CD4-positive, alpha-beta T cell treated with Interleukin-4 for 1 hour (primary cell): ENCODE measurements at regions not wholly inside any gene's neighbourhood (a gene's known extent, or its start where the extent isn't known, plus 50 kb on each side); places are given as distances from the start of the nearest gene placed in this dataset.
"Not testable (repeated sequence)": the region's sequence is repeated elsewhere in the genome, so short reads cannot be mapped to it uniquely, and the experiment has no call there.

Experiments
- DNase-seq, 2 donors: peaks; one replicate each; pipeline ENCODE4 v3.0.0-alpha.2; 2020 to 2022

GRCh38 chr7:114364151-114364550, 50.5 kb upstream of the FOXP2 start:
- no peak for DNase-seq

GRCh38 chr7:114363292-114363691, 51.3 kb upstream of the FOXP2 start:
- no peak for DNase-seq

DNA sequence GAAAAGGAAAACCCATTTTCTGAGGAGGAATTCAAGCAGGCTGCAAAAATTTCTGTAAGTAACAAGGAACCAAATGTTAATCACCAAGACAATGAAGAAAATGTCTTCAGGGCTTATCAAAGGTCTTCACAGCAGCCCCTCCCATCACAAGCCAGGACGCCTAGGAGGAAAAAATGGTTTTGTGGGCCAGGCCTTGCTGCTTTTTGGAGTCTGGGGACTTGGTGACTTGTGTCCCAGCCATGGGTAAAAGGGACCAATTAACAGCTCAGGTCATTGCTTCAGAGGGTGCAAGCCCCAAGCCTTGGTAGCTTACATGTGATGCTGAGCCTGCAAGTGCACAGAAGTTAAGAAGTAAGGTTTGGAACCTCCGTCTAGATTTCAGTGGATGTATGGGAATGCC, 55.7 kb upstream of the FOXP2 start:
- DNase-seq, result no peak

DNA sequence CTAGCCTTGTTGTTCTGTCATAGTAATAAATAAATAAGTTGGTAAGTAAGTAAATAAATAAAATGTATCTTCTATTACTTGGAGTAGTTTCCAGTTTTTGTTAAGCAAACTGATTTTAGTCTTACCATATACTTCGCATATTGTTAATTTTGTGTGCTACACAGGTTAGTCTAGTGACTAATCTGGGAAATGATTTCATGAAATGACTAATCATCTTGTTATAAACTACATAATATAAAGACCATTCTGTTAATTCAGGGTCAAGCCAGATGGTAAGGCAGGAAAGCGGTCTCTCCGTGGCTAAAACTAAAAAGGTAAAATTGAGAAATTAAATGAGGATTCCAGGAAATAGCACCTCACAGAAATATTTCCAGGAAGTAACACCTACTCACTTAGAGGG, 58.5 kb upstream of the FOXP2 start:
- no peak for DNase-seq

DNA sequence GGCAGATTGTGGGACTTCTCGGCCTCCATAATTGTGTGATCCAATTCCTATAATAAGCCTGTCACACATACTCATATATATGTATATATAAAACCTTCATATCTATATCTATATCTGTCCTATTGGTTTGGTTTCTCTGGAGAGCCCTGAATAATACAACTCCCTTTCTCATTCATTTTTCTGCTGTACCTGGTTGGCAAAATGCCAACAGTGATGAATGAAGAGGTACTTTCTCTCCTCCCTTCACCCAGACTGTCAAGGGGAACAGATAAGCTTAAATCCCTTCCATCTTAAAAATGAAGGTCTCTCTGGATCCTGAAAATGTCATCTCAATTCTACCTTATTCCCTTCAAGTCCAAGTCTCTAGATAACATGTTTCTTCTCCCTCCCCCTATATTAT, 60.3 kb upstream of the FOXP2 start:
- DNase-seq, result no peak

DNA sequence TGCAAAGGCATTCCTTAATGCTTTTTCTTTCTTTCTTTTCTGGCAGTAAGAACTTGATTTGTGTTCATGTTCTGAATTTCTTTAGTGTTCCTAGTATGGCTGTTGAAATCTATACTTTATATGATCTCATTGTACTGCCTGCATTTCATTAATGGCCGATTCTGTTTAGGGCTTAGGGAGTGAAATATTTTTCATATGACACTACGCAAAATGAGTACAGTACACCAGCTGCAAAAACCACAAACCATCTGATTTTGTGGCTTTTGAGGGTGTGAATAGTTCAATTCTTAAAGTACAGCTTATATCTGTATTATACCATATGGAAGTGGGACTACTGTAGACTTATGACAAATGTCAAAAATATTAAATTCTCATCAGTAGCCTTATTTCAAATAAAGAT, 69.1 kb upstream of the FOXP2 start:
- DNase-seq, result no peak

- no peak for DNase-seq
Observed at GRCh38 chr7:114343949-114344708, 70.5 kb upstream of the FOXP2 start.

DNA sequence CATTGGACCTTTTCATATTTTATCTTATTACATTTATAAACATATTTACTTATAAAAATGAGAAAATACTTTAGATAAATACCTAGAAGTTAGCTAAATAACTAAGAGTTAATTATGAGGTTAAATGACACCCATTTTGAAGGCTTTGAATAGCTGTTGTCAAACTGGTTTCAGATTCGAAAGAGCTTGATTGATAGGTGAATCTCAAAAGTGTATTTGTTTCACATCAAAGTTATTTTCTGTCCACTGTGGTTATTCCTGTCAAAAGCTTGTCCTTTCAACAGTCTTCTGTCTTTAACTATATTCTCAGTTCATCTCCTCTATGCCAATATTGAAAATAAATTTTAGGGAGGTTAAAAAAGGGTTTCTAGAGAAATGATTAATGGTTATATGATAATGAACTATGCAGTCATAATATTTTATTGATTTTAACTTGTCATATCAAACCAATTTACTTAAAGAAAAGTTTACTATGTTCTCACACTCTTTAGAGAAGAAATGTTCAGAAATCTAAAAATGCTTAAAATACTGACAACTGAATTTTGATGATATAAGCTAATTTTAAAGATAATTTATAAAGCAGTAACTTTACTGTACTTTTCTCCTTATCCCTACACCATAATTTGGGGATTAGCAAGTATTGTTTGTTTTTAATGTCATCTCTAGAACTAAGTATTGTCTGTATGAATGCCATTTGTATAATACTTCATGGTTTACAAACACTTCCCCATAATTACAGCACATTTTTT, 72.0 kb upstream of the FOXP2 start:
- DNase-seq, result no peak

DNA sequence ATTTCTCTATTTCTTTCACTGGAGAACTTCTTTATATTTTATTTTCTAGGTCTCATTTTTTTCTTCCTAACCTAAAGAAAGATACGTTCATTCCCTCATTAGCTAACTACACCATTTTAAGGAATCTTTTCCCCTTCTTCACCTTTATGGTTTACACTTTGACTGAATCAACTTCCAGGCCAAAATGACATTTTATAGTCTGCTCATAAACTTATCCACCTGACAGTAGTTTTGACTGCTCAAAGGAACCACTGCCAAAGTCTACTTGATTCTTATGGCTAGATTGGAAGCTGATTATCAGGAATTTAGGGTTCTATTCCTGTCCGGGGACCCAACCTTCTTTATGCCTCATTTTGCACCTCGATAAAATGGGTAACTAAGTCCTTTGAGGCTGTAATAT, 73.0 kb upstream of the FOXP2 start:
- no peak for DNase-seq

DNA sequence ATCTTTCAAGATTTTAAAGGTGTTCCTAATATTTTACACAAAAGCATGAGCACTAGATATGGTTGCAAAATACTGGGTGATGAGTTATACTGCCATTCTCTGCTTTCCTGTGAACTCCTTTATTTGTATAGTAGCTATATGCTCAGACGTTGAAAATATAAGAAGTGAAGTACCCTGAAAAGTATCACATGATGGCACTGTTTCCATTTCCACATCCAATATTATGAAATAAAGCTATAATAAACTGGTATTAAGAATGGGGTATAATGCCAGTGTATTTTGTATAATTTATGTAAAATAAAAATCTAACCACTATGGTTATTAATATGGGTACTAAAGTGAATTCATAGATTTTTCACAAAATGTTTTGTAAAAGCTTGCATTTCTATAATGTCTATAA, 79.6 kb upstream of the FOXP2 start:
- no peak for DNase-seq

DNA sequence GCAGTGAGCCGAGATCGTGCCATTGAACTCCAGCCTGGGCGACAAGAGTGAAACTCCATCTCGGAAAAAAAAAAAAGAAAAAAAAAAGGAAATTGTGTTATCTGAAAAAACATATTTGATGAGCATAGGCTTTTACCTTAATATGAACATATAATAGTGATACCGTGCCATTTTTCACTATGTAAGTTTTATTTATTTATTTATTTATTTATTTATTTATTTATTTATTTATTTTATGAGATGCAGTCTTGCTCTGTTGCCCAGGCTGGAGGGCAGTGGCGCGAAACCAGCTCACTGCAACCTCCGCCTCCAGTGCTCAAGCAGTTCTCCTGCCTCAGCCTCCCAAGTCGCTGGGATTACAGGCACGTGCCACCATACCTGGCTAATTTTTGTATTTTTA, 85.2 kb upstream of the FOXP2 start:
- not testable (repeated sequence) for DNase-seq

GRCh38 chr7:114317450-114318098, 97.0 kb upstream of the FOXP2 start:
- no peak for DNase-seq

- no peak for DNase-seq
Observed at GRCh38 chr7:114312649-114313048, 102.0 kb upstream of the FOXP2 start.

- no peak for DNase-seq
Observed at GRCh38 chr7:114310345-114311110, 104.1 kb upstream of the FOXP2 start.

DNA sequence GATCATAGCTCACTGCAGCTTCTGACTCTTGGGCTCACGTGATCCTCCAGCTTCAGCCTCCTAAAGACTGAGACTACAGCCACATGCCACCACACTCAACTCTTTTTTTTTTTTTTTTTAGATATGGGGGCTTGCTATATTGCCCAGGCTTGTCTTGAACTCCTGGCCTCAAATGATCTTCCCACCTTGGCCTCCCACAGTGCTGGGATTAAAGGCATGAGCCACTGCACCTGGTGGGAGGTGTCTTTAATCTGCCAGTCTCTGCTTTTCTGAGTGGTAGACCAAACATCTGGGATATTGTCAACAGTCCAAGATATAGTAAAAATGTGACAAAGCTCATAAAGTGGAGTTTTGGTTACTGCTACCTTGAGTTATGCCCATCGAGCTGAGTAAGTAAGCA, 104.9 kb upstream of the FOXP2 start:
- no peak for DNase-seq

DNA sequence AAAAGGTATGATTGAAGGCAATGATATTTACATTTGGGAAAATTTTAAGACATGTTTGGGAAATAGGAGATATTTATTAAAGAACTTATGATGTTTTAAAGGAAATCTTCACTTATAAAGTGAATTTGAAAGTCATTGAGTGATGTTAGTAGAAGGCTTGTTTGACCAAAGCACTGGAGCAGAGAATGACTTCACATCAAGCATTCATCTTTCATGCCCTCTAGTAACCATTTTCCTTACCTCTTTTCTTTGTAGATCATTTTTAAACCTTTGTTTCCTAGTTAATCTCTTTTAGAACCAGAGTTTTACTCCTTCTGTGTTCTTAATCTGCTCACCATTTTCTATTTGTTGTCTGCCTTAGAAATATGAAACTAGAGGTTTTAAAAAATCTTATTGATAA, 111.3 kb upstream of the FOXP2 start:
- no peak for DNase-seq

GRCh38 chr7:114302858-114303257, 111.8 kb upstream of the FOXP2 start:
- no peak for DNase-seq

GRCh38 chr7:114298011-114298410, 116.6 kb upstream of the FOXP2 start:
- no peak for DNase-seq

- no peak for DNase-seq
Observed at GRCh38 chr7:114297121-114297520, 117.5 kb upstream of the FOXP2 start.

DNA sequence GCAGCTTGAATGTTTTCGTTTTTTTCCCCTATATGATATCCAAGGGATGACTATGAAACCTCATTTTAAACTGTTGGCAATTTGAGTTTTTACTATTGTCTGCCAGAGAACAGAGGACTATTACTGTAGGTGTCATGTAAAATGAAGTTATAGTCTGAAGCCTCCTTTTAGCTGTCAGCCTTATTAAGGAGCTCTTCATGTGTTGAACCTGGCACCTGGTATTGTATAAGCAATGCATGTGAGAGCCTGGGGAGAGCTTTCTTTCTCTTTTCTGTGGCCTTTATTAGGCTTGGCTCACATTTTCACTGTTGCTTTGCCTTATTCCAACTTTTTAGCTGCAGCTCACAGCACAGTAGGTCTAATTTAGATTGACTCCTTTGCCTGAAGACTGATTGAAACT, 119.1 kb upstream of the FOXP2 start:
- no peak for DNase-seq

DNA sequence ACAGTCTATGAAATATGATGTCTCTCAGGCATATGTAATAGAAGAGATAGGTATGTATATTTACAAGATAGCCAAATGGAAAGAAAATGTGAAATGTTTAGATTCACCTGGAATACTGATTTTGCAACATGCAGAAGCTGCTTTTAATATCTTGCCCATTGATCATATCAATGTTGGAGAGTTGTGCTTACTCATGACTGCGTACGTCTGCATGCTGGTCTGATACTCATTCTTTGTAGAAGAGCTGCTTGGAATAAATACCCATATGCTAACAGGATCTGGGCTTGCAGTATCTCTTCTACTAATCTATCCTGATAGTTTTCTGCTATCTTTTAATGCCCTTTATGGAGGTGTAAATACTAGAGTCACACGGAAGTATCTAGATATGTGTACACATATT, 120.6 kb upstream of the FOXP2 start:
- DNase-seq, result no peak

DNA sequence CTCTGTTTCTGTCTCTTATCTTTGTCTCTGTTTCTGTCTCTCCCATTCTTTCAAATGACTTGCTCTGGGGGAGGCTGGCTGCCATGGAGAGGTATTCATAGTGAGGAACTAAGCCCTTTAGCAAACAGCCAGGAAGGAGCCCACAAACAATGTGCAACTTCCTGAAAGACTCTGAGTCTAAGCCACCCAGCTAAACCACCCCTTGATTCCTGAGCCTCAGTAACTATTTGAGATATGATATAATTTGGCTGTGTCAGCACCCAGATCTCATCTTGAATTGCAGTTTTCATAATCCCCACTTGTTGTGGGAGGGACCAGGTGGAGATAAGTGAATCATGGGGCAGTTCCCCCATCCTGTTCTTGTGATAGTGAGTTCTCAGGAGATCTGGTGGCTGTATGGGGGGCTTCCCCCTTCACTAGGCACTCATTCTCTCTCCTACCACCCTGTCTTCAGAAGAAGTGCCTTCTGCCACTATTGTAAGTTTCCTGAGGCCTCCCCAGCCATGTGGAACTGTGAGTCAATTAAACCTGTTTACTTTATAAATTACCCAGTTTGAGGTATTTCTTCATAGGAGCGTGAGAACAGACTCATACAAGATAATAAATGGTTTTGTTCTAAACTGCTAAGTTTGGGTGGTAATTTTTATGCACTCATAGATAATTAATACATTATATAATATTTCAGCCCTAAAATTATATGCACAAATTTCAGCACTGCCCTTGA, 121.2 kb upstream of the FOXP2 start:
- DNase-seq, result no peak

DNA sequence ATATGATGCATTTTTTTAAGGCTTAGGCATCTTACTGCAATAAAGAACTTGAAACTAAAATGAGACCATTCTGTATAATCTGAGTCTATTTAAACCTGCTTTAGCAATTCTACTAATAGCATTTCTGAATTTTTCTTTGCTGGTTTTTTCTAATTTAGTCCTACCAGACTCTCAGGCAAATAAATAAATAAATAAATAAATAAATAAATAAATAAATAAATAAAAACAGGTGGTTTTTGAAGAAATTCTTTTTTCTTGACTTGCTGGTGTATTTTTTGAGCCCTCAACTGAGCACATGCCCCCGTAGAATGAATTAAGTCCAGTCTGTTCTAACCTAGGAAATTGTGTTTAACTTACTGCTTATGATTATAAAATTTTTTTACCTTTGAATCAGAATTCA, 134.7 kb upstream of the FOXP2 start:
- DNase-seq, result no peak
